Stimulated activated memory B cell treated with anti-CD40 and anti-IgM and Interleukin-4, amounts not matched to agents 10 μg/mL and 1 μg/mL and 100 μg/mL, for 72 hours (primary cell): ENCODE measurements at regions not wholly inside any gene's neighbourhood (a gene's known extent, or its start where the extent isn't known, plus 50 kb on each side); places are given as distances from the start of the nearest gene placed in this dataset.

ENCODE experiments used
- ATAC-seq: fragments of 150-1000 bp; cut with Tn5 transposase; 2 replicates; pipeline ENCODE4 v1.10.0; 2021
- H3K27ac Mint-ChIP-seq: one replicate; pipeline ENCODE4 v1.8.0; 2022; ENCODE audit warnings: mild to moderate bottlenecking, mixed read lengths
- H3K27me3 Mint-ChIP-seq: one replicate; pipeline ENCODE4 v1.8.0; 2022; ENCODE audit warnings: mixed read lengths
- H3K36me3 Mint-ChIP-seq: one replicate; pipeline ENCODE4 v1.8.0; 2022; ENCODE audit warnings: mixed read lengths
- H3K4me1 Mint-ChIP-seq: one replicate; pipeline ENCODE4 v1.8.0; 2022; ENCODE audit warnings: mixed read lengths
- H3K4me3 Mint-ChIP-seq: one replicate; pipeline ENCODE4 v1.8.0; 2022; ENCODE audit warnings: mild to moderate bottlenecking, moderate library complexity, mixed read lengths
- H3K9me3 Mint-ChIP-seq: one replicate; pipeline ENCODE4 v1.8.0; 2022; ENCODE audit warnings: mixed read lengths

DNA sequence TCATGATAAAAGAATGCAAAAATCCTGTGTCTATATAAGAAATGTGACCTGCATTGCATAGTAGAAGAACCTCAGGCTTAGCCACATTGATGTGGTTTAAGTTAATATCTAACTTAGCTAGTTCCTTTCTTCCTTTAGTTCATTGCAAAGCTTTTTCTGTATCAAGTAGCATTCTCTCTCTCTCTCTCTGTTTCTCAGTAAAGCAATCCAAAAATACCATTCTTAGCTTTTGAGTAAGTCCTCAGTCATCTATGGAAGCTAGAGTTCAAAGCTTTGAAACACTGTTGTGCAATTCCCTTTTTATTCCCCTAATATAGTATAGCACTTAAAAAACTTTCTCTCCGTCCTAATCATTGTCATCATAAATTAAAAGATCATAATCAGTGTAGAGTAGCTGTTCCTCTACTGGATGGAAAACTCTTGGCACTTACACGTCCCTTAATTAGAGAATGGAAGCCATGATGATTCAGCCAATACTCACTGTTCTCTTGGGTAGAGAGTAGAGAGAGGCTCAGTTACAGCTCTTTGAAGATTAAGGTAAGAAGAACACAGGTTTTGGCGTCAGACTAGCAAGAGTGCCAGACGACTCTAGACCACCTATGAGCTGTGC lies 350.3 kb upstream of the LYPLAL1 start:
- Mint-ChIP-seq H3K4me1 (no peaks in the 10 kb centered on the region), H3K4me3 (no peak overlapping the region), H3K36me3 (no peaks in the 10 kb centered on the region), H3K27me3 (peaks cover 9% of the 10 kb centered on the region), H3K9me3 (no peaks in the 10 kb centered on the region), H3K27ac (no peak overlapping the region)
- ATAC-seq = no peak

DNA sequence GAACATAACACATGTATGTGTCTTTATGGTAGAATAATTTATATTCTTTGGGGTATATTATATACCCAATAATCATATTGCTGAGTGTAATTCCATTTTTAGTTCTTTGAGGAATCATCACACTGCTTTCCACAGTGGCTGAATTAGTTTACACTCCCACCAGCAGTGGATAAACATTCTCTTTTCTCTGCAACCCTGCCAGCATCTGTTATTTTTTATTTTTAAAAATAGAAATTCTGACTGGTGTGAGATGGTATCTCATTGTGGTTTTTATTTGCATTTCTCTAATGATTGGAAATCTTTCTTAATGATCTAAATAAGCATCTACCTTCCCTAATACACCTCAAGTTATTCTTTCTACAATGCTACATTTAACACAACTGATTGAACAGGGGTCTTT lies 346.2 kb upstream of the LYPLAL1 start:
- Mint-ChIP-seq H3K4me1 (no peaks in the 10 kb centered on the region), H3K27ac (no peak overlapping the region), H3K9me3 (no peaks in the 10 kb centered on the region), H3K4me3 (no peak overlapping the region), H3K27me3 (peaks cover 9% of the 10 kb centered on the region), H3K36me3 (no peaks in the 10 kb centered on the region)
- ATAC-seq = no peak

- Mint-ChIP-seq H3K36me3 (no peaks in the 10 kb centered on the region), H3K27ac (no peak overlapping the region), H3K9me3 (no peaks in the 10 kb centered on the region), H3K27me3 (peaks cover 9% of the 10 kb centered on the region), H3K4me1 (no peaks in the 10 kb centered on the region), H3K4me3 (no peak overlapping the region)
- no peak for ATAC-seq
Observed at GRCh38 chr1:218828125-218828650, 345.5 kb upstream of the LYPLAL1 start.

GRCh38 chr1:218829097-218829496 lies 344.6 kb upstream of the LYPLAL1 start:
- no peaks in the 10 kb centered on the region for H3K36me3 Mint-ChIP-seq
- H3K4me3 Mint-ChIP-seq = no peak overlapping the region
- H3K4me1 Mint-ChIP-seq = no peaks in the 10 kb centered on the region
- no peak for ATAC-seq
- H3K9me3 Mint-ChIP-seq = no peaks in the 10 kb centered on the region
- H3K27me3 Mint-ChIP-seq = peaks cover 9% of the 10 kb centered on the region
- H3K27ac Mint-ChIP-seq = no peak overlapping the region

- no peak overlapping the region for H3K4me3 Mint-ChIP-seq
- H3K4me1 Mint-ChIP-seq = no peaks in the 10 kb centered on the region
- no peaks in the 10 kb centered on the region for H3K9me3 Mint-ChIP-seq
- no peaks in the 10 kb centered on the region for H3K27me3 Mint-ChIP-seq
- no peak for ATAC-seq
- H3K27ac Mint-ChIP-seq = no peak overlapping the region
- H3K36me3 Mint-ChIP-seq = no peaks in the 10 kb centered on the region
Observed at GRCh38 chr1:218835609-218836008, 338.1 kb upstream of the LYPLAL1 start.

DNA sequence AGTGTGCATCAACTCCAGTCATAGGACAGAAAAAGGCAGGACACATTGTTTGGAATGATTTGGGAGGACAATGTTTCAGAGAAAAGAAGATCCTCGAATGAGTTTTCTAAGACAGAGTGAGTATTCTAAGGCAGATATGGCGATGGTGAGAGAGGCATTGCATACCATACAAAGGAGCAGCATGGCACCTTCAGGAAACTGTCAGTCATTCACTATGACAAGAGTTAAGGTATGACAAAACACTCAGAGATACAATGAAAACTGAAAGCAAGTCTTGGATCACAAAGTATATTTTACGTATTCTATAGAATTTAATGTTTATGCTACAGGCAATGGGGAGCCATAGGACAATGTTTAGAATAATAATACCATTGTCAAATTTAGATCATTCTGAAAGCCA lies 337.4 kb upstream of the LYPLAL1 start:
- Mint-ChIP-seq H3K36me3 (no peaks in the 10 kb centered on the region), H3K4me3 (no peak overlapping the region), H3K9me3 (no peaks in the 10 kb centered on the region), H3K4me1 (no peaks in the 10 kb centered on the region), H3K27me3 (no peaks in the 10 kb centered on the region), H3K27ac (no peak overlapping the region)
- ATAC-seq = no peak

DNA sequence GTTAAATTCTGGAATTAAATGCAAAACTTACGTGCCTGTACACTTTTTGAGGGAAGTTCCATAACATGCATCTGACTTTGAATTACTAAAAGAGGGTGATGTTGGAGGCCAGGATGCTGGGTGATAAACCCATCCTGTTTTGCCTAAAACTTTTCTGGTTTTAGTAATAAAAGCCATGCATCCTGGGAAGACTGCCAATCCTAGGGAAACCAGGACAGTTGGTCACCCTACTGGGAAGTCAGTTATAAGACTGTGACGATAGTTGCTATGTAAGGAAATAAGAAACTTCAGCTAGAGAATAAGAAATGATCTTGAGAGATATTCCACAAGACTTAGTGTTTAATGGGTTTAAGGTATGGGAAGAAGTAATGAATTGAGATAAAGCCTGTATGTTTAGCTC lies 336.6 kb upstream of the LYPLAL1 start:
- Mint-ChIP-seq H3K9me3 (no peaks in the 10 kb centered on the region), H3K4me1 (no peaks in the 10 kb centered on the region), H3K27ac (no peak overlapping the region), H3K27me3 (no peaks in the 10 kb centered on the region), H3K36me3 (no peaks in the 10 kb centered on the region), H3K4me3 (no peak overlapping the region)
- ATAC-seq = no peak

GRCh38 chr1:218845589-218845988 lies 328.1 kb upstream of the LYPLAL1 start:
- H3K27me3 Mint-ChIP-seq = no peaks in the 10 kb centered on the region
- H3K36me3 Mint-ChIP-seq = no peaks in the 10 kb centered on the region
- no peak overlapping the region for H3K27ac Mint-ChIP-seq
- H3K4me3 Mint-ChIP-seq = no peak overlapping the region
- peaks cover 10% of the 10 kb centered on the region for H3K9me3 Mint-ChIP-seq
- H3K4me1 Mint-ChIP-seq = no peaks in the 10 kb centered on the region
- ATAC-seq = no peak

DNA sequence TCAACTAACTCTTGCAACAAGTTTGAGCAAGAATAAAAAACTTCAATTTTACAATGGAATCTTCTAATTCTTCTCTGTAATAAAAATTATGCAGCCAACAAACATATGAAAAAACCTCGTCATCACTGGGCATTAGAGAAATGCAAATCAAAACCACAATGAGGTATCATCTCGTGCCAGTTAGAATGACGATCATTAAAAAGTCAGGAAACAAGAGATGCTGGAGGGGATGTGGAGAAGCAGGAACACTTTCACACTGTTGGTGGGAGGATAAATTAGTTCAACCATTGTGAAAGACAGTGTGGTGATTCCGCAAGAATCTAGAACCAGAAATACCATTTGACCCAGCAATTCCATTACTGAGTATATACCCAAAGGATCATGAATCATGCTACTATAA lies 327.5 kb upstream of the LYPLAL1 start:
- no peak for ATAC-seq
- H3K36me3 Mint-ChIP-seq = no peaks in the 10 kb centered on the region
- H3K4me1 Mint-ChIP-seq = no peaks in the 10 kb centered on the region
- no peaks in the 10 kb centered on the region for H3K27me3 Mint-ChIP-seq
- H3K9me3 Mint-ChIP-seq = peaks cover 10% of the 10 kb centered on the region
- H3K4me3 Mint-ChIP-seq = no peak overlapping the region
- no peak overlapping the region for H3K27ac Mint-ChIP-seq

DNA sequence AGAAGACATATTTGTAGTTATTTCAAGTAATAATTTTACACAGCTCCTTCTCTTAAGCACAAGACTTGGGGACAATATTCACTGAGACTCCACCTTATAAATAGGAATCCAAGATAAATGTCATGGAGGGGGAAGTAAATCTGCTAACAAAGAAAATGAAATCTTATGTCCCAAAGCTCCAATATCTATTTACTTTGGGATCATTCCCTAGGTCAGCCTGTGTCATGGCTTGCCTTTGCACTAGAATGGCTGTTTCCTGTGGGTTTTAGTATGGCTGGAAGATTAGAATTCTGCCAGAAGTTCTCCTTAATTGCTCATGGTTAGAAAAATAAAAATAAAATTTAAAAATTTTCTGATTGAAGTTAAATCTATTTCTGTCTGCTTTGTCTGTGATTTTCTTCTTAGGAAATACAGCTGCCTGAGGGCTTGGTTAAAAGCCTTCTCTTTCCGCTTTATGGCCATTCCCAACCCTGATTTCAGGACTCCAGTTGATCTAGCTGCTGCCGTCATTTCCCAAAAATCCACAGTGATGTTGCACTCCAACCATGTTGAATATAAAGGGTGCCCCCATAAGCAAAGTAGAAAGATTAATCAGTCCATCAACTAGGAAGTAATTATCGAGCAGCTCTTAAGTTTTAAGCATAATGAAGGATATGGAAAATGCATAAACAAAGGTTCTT lies 326.4 kb upstream of the LYPLAL1 start:
- Mint-ChIP-seq H3K27me3 (no peaks in the 10 kb centered on the region), H3K36me3 (no peaks in the 10 kb centered on the region), H3K9me3 (peaks cover 10% of the 10 kb centered on the region), H3K4me1 (no peaks in the 10 kb centered on the region), H3K4me3 (no peak overlapping the region), H3K27ac (no peak overlapping the region)
- ATAC-seq = no peak

- no peak overlapping the region for H3K4me3 Mint-ChIP-seq
- H3K27ac Mint-ChIP-seq = no peak overlapping the region
- no peaks in the 10 kb centered on the region for H3K4me1 Mint-ChIP-seq
- no peaks in the 10 kb centered on the region for H3K27me3 Mint-ChIP-seq
- no peak for ATAC-seq
- no peaks in the 10 kb centered on the region for H3K36me3 Mint-ChIP-seq
- H3K9me3 Mint-ChIP-seq = peaks cover 8% of the 10 kb centered on the region
Observed at GRCh38 chr1:218848009-218848408, 325.7 kb upstream of the LYPLAL1 start.

DNA sequence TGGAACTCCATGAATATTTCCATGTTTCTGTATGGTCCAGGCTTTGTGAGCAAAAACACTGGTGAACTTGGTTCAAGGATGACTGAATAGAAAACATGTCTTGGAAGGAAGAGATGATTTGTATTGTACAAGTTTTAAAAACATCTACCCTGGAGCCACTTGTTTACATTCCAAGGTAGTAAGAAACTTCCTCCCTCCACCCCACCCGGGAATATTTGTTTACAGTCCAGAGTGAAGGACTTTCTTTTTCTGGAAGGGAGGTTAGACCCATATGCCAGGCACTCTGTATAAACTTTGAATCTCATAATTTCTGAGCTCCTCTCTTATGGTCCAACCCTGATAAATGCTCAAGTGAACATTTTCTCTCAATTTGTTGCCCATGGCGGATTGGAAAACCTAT lies 323.3 kb upstream of the LYPLAL1 start:
- Mint-ChIP-seq H3K4me1 (no peaks in the 10 kb centered on the region), H3K27me3 (no peaks in the 10 kb centered on the region), H3K4me3 (no peak overlapping the region), H3K36me3 (no peaks in the 10 kb centered on the region), H3K27ac (no peak overlapping the region), H3K9me3 (peaks cover 6% of the 10 kb centered on the region)
- no peak for ATAC-seq

DNA sequence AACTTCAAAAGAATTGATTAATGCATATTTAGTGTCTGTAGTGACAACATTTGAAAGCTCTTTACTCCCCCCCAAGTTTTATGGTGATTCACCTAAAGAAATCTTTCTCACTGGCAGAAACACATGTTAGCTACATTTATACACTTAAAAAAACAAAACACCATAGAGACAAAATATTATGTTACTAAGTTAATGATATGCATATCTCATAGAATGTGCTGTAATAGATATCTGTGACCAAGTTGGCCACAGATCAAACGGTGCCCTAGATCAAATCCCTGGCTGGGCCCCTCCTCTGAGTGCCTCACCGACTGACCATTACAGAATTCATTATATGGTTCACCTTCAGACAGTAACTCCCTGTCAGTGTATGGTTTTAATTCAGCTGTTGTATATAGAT lies 322.1 kb upstream of the LYPLAL1 start:
- H3K9me3 Mint-ChIP-seq = no peaks in the 10 kb centered on the region
- no peaks in the 10 kb centered on the region for H3K4me1 Mint-ChIP-seq
- H3K27ac Mint-ChIP-seq = no peak overlapping the region
- H3K36me3 Mint-ChIP-seq = no peaks in the 10 kb centered on the region
- H3K4me3 Mint-ChIP-seq = no peak overlapping the region
- no peak for ATAC-seq
- H3K27me3 Mint-ChIP-seq = no peaks in the 10 kb centered on the region

- H3K27ac Mint-ChIP-seq = no peak overlapping the region
- H3K9me3 Mint-ChIP-seq = no peaks in the 10 kb centered on the region
- no peaks in the 10 kb centered on the region for H3K27me3 Mint-ChIP-seq
- H3K4me1 Mint-ChIP-seq = no peaks in the 10 kb centered on the region
- H3K4me3 Mint-ChIP-seq = no peak overlapping the region
- ATAC-seq = no peak
- no peaks in the 10 kb centered on the region for H3K36me3 Mint-ChIP-seq
Observed at GRCh38 chr1:218852527-218852926, 321.2 kb upstream of the LYPLAL1 start.

DNA sequence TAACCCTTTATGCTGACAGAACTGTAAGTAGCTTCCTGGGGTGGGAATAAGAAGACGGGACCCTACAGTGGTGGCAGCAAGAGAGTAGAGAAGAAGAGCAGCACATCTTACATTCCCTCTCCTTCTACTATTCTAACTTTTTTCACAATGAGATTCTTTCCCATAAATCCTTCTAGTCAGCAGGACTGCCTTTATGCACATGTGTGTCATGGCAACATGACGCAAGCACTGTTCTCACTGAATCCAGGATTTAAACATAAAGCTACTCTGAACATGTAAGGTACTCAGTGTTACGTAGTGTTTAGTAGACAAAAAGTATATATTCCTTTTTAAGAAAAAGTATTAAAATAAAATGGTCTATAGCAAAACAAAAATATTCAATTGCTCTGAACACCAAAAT lies 309.7 kb upstream of the LYPLAL1 start:
- H3K9me3 Mint-ChIP-seq = no peaks in the 10 kb centered on the region
- no peaks in the 10 kb centered on the region for H3K4me1 Mint-ChIP-seq
- H3K4me3 Mint-ChIP-seq = no peak overlapping the region
- no peak for ATAC-seq
- no peaks in the 10 kb centered on the region for H3K27me3 Mint-ChIP-seq
- H3K27ac Mint-ChIP-seq = no peak overlapping the region
- H3K36me3 Mint-ChIP-seq = no peaks in the 10 kb centered on the region

DNA sequence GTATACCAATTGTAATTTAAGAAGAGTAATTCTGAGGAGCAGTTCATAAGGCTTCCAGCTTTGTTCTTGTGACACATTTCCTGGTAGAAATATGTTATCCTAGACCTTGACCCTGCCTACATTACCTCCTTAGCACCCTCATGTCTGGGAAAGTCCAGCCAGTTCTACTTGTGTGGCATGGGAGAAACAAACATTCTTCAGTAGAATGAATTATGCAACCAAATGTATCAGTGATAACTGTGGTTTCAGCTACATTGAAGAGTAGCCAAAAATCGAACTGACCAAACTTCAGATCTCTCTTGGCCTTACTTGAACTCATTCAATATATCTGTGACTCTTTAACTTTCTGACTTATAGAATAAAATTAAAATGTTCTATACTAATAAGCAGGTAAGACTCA lies 308.1 kb upstream of the LYPLAL1 start:
- Mint-ChIP-seq H3K27ac (no peak overlapping the region), H3K4me3 (no peak overlapping the region), H3K4me1 (no peaks in the 10 kb centered on the region), H3K36me3 (no peaks in the 10 kb centered on the region), H3K27me3 (no peaks in the 10 kb centered on the region), H3K9me3 (no peaks in the 10 kb centered on the region)
- ATAC-seq = no peak
